ENCODE measurements at regions not wholly inside any gene's neighbourhood (a gene's known extent, or its start where the extent isn't known, plus 50 kb on each side); places are given as distances from the start of the nearest gene placed in this dataset.
A peak's percentile ranks its signal among the peaks of the same experiment; 100 is the strongest.
"Not testable (repeated sequence)": the region's sequence is repeated elsewhere in the genome, so short reads cannot be mapped to it uniquely, and the experiment has no call there.

- no peak for DNase-seq (ENCODE audit: low spot score)
These were observed 587.7 kb downstream of the CPS1 start for GRCh38 chr2:211144078-211144477.

- DNase-seq (ENCODE audit: low spot score) = no peak
These were observed 588.7 kb downstream of the CPS1 start for GRCh38 chr2:211144974-211145665.

DNA sequence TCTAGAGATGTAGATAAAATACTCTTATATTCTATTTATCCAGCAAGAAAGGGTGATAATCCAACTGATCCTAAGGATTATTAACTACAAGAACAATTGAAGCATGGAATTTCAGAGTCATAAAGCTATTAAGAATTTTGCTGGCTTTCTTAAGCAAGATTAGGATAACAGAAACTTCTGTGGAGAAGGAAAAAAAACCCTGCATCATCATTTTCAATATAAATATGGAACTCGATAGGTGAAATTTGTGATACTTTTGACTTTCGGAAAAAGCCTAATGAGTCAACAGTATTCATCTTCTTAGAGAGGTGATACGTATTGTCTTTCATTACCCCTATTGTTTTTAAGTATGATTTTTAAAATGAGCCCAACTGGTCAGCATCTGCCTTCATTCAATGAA is 593.3 kb downstream of the CPS1 start:
- no peak for DNase-seq (ENCODE audit: low spot score)

DNA sequence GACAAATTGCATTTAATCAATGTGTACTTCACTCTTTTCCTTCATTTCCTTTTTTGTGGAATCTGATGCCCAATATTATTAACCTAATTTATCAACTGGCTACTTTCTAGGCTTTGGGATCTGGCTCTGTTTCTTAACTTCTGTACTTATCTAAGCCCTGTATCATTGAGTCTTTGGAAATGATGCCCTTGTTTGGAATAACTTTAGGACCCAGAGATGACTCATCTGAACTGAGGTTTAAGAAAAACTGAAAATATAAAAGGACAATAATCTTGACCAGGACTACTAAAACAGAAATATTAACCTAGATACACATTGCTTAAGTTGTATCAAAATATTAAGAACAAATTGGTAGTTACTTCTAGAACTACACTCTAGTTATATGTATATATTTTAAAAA is 600.8 kb downstream of the CPS1 start:
- no peak for DNase-seq (ENCODE audit: low spot score)

- peak; percentile 50 for DNase-seq (ENCODE audit: low spot score)
These were observed 601.6 kb downstream of the CPS1 start for GRCh38 chr2:211157856-211158463.

- DNase-seq (ENCODE audit: low spot score) = no peak
These were observed 603.6 kb downstream of the CPS1 start for GRCh38 chr2:211159972-211160371.

DNA sequence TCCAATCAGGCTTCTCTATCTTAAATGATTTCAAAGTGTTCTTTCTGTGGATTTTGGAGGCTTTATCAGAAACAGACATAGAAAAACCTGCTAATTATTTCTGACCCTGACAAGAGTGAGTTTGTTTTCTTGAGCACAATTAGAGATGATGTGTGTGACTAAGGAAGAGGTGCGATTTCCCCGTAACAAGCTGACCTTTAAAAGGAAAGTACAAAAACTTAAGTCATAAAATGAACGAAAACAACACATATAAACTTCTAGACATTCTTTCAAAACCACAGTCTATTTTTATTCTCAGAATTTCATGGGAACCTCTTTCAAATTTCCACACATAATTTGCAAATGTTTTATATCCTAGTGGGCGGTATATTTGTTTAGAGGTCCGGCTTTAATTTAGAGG is 604.8 kb downstream of the CPS1 start:
- DNase-seq (ENCODE audit: low spot score) = no peak

GRCh38 chr2:211162911-211163310 is 606.5 kb downstream of the CPS1 start:
- DNase-seq (ENCODE audit: low spot score) = no peak

- no peak for DNase-seq (ENCODE audit: low spot score)
These were observed 614.4 kb downstream of the CPS1 start for GRCh38 chr2:211170843-211171242.

- no peak for DNase-seq (ENCODE audit: low spot score)
These were observed 617.6 kb downstream of the CPS1 start for GRCh38 chr2:211174021-211174420.

DNA sequence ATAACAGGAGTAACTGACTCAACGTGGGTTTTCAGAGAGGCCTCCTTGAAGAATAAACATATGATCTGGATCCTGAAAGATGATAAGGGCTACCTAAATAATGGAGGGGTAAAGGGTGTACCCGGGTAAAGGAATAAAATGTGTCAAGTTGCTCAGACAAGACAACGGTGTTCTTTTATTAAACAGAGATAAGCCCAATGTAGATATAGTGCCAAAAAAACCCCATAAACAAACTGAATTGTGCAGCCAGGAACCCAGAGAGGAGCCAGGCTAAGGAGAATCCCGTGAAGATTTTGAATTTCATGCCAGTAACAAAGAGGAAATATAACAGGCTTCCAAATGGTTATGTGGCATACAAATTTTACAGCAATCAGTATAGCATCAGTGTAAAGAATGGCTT is 618.2 kb downstream of the CPS1 start:
- no peak for DNase-seq (ENCODE audit: low spot score)

- DNase-seq (ENCODE audit: low spot score) = no peak
These were observed 619.6 kb downstream of the CPS1 start for GRCh38 chr2:211175956-211176355.

GRCh38 chr2:211176514-211177141 is 620.2 kb downstream of the CPS1 start:
- no peak for DNase-seq (ENCODE audit: low spot score)

DNA sequence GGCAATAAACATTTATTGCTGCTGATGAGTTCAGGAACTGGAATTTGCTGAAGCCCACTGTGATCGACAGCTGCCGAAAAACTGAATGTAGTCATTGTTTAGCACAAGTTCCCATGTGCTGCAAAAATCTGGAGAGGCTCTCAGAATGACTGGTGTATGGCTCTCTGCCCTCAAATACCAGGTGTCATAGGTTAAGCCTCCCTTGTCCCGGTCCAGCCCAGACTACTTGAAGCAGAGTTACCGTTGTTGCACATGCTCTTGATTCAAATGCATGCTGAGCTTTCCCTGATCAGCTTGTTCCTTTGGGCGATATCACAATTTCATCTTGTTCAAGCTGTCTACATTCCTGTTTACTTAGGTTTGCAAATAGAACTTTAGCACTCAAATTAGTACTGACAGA is 625.2 kb downstream of the CPS1 start:
- DNase-seq (ENCODE audit: low spot score) = peak; percentile 25

- DNase-seq (ENCODE audit: low spot score) = no peak
These were observed 631.2 kb downstream of the CPS1 start for GRCh38 chr2:211187602-211188001.

GRCh38 chr2:211203986-211204385 is 647.6 kb downstream of the CPS1 start:
- no peak for DNase-seq (ENCODE audit: low spot score)

DNA sequence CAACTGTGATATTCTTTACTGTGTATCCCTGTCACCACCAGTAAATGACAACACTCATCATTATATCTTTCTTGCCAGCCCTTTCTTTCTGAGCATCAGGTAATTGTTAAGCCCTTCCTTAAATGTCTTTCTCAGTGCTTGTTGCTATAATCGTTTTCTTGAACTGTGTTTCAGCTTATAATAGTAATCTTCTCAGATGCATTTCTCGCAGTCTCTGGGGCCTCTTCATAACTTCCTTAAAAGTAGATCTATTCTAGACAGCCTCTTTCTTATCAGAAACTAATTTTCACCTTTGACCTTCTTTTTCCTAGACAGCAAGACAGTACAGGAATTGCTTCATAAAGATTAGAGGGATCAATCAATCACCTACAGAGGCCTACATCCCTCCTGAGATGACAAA is 648.1 kb downstream of the CPS1 start:
- DNase-seq (ENCODE audit: low spot score) = no peak

DNA sequence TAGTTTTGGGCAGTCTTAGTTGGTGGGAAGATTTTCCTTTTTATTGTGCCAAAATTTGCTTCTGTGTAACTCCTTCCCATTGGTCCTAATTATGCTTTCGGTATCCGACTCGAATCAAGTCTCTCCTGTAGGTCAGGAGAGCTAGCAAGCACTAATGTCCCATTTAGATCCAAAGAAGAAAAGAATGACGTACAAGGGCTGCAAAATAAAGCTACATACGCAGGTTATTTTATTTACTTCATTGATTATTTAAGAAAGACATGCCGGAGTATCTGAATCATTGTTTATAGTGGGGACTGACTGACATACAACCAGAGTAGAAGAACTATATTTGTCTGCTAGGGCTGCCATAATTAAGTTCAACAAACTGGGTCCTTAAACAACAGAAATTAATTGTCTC is 648.5 kb downstream of the CPS1 start:
- DNase-seq (ENCODE audit: low spot score) = no peak

DNA sequence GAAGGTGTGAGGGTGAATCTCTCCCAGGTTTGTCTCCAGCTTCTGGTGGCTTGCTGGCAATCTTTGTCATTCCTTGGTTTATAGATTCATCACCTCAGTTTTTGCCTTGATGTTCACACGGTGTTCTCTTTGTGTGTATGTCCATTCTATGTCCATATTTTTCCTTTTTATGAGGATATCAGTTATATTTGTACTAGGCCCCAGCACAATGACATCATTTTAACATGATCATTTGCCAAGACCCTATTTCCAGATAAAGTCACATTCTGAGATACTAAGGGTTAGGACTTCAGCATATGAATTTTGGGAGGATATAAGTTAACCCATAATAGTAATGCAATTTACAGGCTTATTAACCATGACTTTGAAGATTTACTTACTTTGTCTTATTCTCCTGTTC is 649.0 kb downstream of the CPS1 start:
- no peak for DNase-seq (ENCODE audit: low spot score)

DNA sequence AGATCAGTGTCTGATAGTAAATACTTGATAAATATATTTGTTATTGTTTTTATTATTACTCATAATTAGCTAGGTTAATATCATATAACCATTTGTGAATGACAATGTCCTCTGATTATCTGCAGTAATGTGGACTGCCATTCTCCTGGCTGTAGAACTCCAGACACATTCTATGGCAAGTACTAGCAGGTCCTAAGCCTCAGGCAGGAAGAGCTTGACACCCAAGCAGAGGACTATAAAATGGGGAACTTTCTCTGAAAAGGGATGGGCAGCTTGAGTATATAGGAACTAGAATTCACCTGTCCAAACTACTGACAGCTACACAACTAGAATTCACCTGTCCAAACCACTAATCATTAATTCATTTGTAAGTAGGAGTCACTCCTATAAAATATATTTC is 649.4 kb downstream of the CPS1 start:
- no peak for DNase-seq (ENCODE audit: low spot score)

- no peak for DNase-seq (ENCODE audit: low spot score)
These were observed 659.8 kb downstream of the CPS1 start for GRCh38 chr2:211216221-211216620.

- not testable (repeated sequence) for DNase-seq (ENCODE audit: low spot score)
These were observed 663.1 kb downstream of the CPS1 start for GRCh38 chr2:211219548-211219947.

DNA sequence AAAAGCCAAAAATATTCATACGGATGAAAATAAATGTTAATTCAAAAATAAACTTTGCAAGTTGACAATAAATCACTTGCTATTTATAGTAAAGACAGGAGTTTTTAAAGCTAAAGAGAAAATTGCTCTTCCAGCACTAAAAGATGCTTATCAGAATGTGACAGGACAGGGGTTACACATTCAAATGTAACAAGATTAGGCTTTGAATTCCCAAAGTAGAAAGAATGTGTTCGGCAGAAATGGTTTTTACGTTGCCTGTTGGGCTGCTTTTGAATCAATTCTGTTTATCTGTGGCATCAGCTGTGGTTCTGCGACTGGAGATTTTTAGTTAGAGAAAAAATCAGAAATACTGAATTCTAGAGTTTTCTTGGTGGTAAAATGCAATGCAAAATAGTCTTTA is 669.4 kb downstream of the CPS1 start:
- DNase-seq (ENCODE audit: low spot score) = no peak

GRCh38 chr2:211228559-211228958 is 672.2 kb downstream of the CPS1 start:
- DNase-seq (ENCODE audit: low spot score) = no peak

Data from SW480 (cell line).